Karpas-422 (cell line): ENCODE measurements at regions not wholly inside any gene's neighbourhood (a gene's known extent, or its start where the extent isn't known, plus 50 kb on each side); places are given as distances from the start of the nearest gene placed in this dataset.

ENCODE experiments used
- DNase-seq: peaks from one replicate; pipeline ENCODE4 v3.0.0-alpha.2; 2015
- H2AFZ ChIP-seq: fragments of 200-600 bp; sonication (generic); 2 replicates; pipeline ENCODE4 v1.6.1; 2014; ENCODE audit warnings: antibody characterized with exemption, low read length, mixed read lengths
- H3K27ac ChIP-seq: fragments of 200-600 bp; sonication (generic); 2 replicates; pipeline ENCODE4 v1.5.1; 2014; ENCODE audit warnings: mild to moderate bottlenecking, low read length, moderate library complexity
- H3K27me3 ChIP-seq: fragments of 200-600 bp; sonication (generic); 2 replicates; pipeline ENCODE4 v1.6.1; 2014; ENCODE audit warnings: low read length, mixed read lengths
- H3K36me3 ChIP-seq: fragments of 200-600 bp; sonication (generic); 2 replicates; pipeline ENCODE4 v1.6.1; 2014; ENCODE audit warnings: low read length, mixed read lengths; ENCODE audit not compliant: insufficient read depth
- H3K4me1 ChIP-seq: fragments of 200-600 bp; sonication (generic); 2 replicates; pipeline ENCODE4 v1.6.1; 2014; ENCODE audit warnings: mild to moderate bottlenecking, low read length, mixed read lengths
- H3K4me2 ChIP-seq: fragments of 200-600 bp; sonication (generic); 2 replicates; pipeline ENCODE4 v1.6.1; 2014; ENCODE audit warnings: low read length, low read depth, mild to moderate bottlenecking; ENCODE audit not compliant: poor library complexity, severe bottlenecking
- H3K4me3 ChIP-seq: fragments of 200-600 bp; sonication (generic); 2 replicates; pipeline ENCODE4 v1.5.1; 2014; ENCODE audit warnings: mild to moderate bottlenecking, antibody characterized with exemption, low read length, mixed read lengths
- H3K79me2 ChIP-seq: fragments of 200-600 bp; sonication (generic); 2 replicates; pipeline ENCODE4 v1.6.1; 2014; ENCODE audit warnings: mild to moderate bottlenecking, low read length, mixed read lengths
- H3K9ac ChIP-seq: fragments of 200-600 bp; sonication (generic); 2 replicates; pipeline ENCODE4 v1.6.0; 2014; ENCODE audit warnings: low read length
- H3K9me2 ChIP-seq: fragments of 200-600 bp; sonication (generic), shearing (Covaris generic); replicated peaks from 2 replicates; pipeline ENCODE4 v1.6.0; 2014; ENCODE audit warnings: mild to moderate bottlenecking, low read length, moderate library complexity; ENCODE audit not compliant: insufficient read depth
- H3K9me3 ChIP-seq: fragments of 300-700, 200-600 bp; sonication (generic); 2 replicates; pipeline ENCODE4 v1.6.1; 2014; ENCODE audit warnings: low read length, mixed read lengths
- H4K20me1 ChIP-seq: fragments of 200-600 bp; sonication (generic); 2 replicates; pipeline ENCODE4 v1.6.1; 2014; ENCODE audit warnings: mild to moderate bottlenecking, antibody characterized with exemption, low read length, low read depth; ENCODE audit not compliant: insufficient read depth

DNA sequence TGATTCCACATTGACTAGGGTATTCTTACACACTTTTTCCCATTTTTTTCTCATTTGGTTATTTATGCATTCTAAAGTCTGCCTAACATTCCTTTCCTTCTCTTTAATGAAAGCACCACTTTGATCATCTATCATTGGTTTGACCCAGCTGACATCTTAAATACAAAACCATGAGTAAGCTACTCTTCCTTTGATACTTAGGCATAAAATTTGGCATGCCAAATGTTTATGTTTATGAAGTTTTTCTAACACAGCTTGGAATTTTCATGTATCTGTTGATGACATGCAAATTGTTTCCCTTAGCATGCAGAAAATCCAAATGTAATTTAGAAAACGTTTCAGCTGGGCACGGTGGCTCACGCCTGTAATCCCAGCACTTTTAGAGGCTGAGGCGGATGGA, 534.9 kb downstream of the QKI start:
- Histone ChIP-seq H3K4me2 (no peak overlapping the region), H3K9me3 (peaks cover 2% of the 10 kb centered on the region; the same call in 1 of the 2 replicates), H4K20me1 (no peaks in the 10 kb centered on the region), H3K36me3 (no peaks in the 10 kb centered on the region), H3K4me3 (no peak overlapping the region), H2AFZ (no peak overlapping the region), H3K27me3 (no peaks in the 10 kb centered on the region), H3K4me1 (no peaks in the 10 kb centered on the region), H3K9ac (no peak overlapping the region), H3K27ac (no peak overlapping the region), H3K9me2 (no peaks in the 10 kb centered on the region), H3K79me2 (no peaks in the 10 kb centered on the region)
- no peak for DNase-seq

DNA sequence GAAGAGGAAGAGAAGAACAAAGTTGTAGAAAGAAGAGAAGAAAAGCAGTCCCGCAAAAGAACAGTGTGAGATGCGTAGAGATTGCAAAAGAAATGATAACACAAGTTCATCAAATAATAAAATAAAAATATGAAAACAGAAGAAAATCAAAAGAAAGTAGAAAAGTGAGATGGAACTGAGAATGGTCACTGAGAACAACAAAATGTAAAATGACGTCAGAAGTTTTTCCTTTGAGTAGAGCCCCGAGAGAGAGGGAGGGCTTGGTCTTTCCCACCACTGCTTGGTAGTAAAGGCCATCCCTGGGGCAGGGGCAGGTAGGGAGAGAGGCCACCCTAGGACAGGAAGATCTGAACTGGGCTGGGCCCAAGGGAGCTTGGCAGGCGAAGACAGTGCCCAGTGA, 533.7 kb downstream of the QKI start:
- Histone ChIP-seq H4K20me1 (no peaks in the 10 kb centered on the region), H3K79me2 (no peaks in the 10 kb centered on the region), H3K9ac (no peak overlapping the region), H2AFZ (no peak overlapping the region), H3K4me3 (no peak overlapping the region), H3K4me2 (no peak overlapping the region), H3K27ac (no peak overlapping the region), H3K4me1 (no peaks in the 10 kb centered on the region), H3K36me3 (no peaks in the 10 kb centered on the region), H3K9me2 (no peaks in the 10 kb centered on the region), H3K27me3 (no peaks in the 10 kb centered on the region), H3K9me3 (peaks cover 2% of the 10 kb centered on the region; the same call in 1 of the 2 replicates)
- no peak for DNase-seq

DNA sequence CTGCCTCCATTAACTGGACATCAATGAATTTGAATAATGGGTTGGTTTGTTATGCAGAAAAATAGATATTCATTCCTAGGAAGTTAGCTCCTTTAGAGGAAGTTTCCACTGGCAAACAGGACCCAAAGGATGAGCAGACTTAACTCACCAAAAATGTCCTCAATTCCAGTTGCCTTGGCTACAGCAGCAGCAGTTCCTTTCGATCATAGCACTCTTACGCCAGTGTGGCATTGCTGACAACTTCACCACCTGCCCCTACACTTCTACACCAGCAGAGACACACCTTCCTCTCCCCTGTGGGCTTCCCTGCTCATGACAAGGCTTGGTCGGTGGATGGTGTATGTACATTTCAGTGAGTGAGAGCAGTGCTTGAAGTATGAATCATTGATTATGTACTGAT, 532.8 kb downstream of the QKI start:
- H4K20me1 ChIP-seq, result no peaks in the 10 kb centered on the region
- no peak overlapping the region for H3K4me2 ChIP-seq
- no peaks in the 10 kb centered on the region for H3K27me3 ChIP-seq
- no peaks in the 10 kb centered on the region for H3K36me3 ChIP-seq
- H3K4me1 ChIP-seq, result no peaks in the 10 kb centered on the region
- no peaks in the 10 kb centered on the region for H3K79me2 ChIP-seq
- no peak overlapping the region for H3K9ac ChIP-seq
- no peak overlapping the region for H2AFZ ChIP-seq
- peaks cover 2% of the 10 kb centered on the region; the same call in 1 of the 2 replicates for H3K9me3 ChIP-seq
- no peak overlapping the region for H3K4me3 ChIP-seq
- DNase-seq, result no peak
- no peak overlapping the region for H3K27ac ChIP-seq
- no peaks in the 10 kb centered on the region for H3K9me2 ChIP-seq

DNA sequence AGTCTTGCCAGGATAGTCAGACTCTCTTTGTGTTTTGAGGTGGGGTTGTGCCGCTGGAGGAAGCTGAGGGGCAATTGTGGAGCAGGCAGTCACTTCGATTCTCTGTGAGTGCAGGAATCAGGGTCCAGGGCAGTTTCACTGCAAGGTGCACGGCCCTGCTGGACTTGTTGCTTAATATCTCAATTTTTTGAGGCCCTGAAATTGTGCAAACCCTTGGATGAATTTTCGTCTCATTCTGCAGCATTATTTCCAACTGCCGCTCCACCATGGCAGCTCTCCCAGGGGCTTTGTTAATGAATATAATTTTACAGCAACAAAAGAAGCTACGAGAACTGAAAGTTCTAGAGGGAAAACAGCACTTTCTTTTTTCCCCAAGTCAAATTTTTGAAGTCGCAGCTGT, 531.9 kb downstream of the QKI start:
- no peaks in the 10 kb centered on the region for H3K79me2 ChIP-seq
- H3K4me2 ChIP-seq, result no peak overlapping the region
- H3K4me3 ChIP-seq, result no peak overlapping the region
- DNase-seq, result no peak
- no peak overlapping the region for H3K9ac ChIP-seq
- no peaks in the 10 kb centered on the region for H3K27me3 ChIP-seq
- no peaks in the 10 kb centered on the region for H3K9me2 ChIP-seq
- no peak overlapping the region for H2AFZ ChIP-seq
- no peaks in the 10 kb centered on the region for H3K4me1 ChIP-seq
- H3K27ac ChIP-seq, result no peak overlapping the region
- peaks cover 2% of the 10 kb centered on the region; the same call in 1 of the 2 replicates for H3K9me3 ChIP-seq
- no peaks in the 10 kb centered on the region for H3K36me3 ChIP-seq
- H4K20me1 ChIP-seq, result no peaks in the 10 kb centered on the region

DNA sequence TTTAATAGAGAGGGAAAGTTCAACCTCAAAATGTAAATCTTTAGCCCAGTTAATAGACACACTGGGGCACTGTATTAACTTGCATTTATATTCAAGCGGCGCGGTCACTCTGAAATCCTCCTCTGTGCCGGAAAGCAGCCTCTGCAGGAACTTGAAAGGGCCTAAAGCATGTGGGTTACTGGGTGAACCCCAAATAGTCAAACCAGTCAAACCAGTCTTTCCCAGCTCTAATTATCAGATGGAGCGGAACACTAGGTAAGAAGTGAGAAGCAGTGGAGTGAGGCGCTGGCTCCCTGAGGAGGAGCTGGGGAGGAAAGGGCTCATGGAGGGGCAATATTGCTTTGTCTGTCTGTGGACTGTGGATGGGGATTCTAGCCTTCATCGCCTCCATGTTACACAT, 531.3 kb downstream of the QKI start:
- Histone ChIP-seq H3K36me3 (no peaks in the 10 kb centered on the region), H3K9ac (no peak overlapping the region), H3K27ac (no peak overlapping the region), H4K20me1 (no peaks in the 10 kb centered on the region), H3K9me3 (no peaks in the 10 kb centered on the region; the same call in 1 of the 2 replicates), H3K9me2 (no peaks in the 10 kb centered on the region), H3K27me3 (no peaks in the 10 kb centered on the region), H3K4me2 (no peak overlapping the region), H3K4me3 (no peak overlapping the region), H2AFZ (no peak overlapping the region), H3K4me1 (no peaks in the 10 kb centered on the region), H3K79me2 (no peaks in the 10 kb centered on the region)
- DNase-seq, result no peak

DNA sequence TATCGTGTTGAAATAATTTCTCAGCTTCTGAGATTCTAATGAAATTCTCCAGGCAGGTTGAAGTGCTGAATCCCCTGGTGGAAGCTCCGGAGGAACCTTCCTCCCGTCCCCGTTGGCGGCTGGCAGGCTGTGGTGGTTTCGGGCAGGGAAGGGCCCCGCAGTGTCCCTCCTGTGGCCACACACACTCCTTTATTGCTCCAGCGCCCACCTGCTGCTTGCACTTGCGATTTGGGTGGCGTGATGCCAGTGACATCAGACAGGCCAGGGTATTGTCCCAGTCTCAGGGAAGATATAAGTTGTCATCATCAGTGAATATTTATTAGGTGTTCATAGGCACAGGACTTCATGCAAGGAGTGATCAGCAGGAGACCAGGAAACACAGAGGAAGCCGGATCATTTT, 530.4 kb downstream of the QKI start:
- Histone ChIP-seq H4K20me1 (no peaks in the 10 kb centered on the region), H3K27me3 (no peaks in the 10 kb centered on the region), H3K4me2 (no peak overlapping the region), H2AFZ (no peak overlapping the region), H3K9ac (no peak overlapping the region), H3K79me2 (no peaks in the 10 kb centered on the region), H3K4me1 (no peaks in the 10 kb centered on the region), H3K9me3 (peaks cover 4% of the 10 kb centered on the region; the same call in 1 of the 2 replicates), H3K27ac (no peak overlapping the region), H3K4me3 (no peak overlapping the region), H3K9me2 (no peaks in the 10 kb centered on the region), H3K36me3 (no peaks in the 10 kb centered on the region)
- no peak for DNase-seq

DNA sequence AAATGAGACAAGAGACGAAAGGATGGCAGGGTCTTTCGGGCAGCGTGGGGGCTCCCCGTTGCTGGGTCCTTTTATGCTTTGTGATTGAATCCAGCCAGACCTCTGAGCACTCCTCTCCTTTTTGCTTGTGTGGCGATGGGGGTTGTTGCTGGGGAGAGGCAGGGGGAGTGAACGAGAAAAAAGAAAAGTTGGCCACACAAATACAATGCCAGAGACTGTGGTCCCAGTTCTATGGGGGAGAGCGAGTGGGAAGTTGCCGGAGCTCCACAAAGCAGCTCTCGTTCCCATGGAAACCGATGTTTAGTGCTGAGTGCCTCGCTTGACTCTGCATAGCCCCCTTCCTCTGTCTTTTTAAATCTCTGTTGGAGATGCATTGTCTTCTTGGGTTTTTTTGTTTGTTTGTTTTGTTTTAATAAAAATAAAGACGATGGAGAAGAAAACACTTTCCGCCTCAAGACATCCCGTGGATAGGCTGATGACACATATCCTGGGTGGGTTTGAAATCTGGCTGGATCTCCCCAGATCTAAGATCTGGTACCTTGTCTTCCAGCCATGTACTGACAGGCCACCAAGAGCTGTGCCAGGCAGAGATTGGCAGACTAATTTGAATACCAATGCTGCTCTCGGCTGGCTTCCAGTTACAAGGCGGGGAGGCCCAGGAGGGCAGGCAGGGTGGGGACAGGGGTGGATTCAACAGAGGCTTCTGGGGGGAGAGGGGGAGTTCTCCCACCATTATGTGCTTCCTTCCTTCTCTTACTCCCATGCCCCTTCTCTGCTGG, 529.3 kb downstream of the QKI start:
- H3K9me3 ChIP-seq, result peaks cover 4% of the 10 kb centered on the region; the same call in 1 of the 2 replicates
- no peak overlapping the region for H3K4me3 ChIP-seq
- no peak overlapping the region for H2AFZ ChIP-seq

DNA sequence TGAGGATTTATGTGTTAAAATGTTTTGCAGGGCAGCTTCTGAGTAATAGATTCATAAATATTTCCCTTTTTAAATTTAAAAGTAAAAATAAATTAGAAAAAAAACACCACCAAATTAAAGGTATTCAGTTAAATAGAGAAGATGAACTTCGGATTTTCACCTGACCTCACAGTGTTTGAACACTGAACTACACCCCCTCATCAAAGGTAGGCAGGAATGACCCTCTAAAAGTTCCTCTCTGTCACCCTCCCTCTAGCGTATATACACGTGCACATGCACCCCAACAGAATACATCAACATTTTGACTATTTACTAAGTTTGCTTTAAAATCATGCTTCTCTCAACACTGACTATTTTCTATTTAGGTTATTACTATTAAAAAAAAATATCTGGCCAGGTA, 528.3 kb downstream of the QKI start:
- Histone ChIP-seq H3K4me2 (no peak overlapping the region), H3K9me3 (peaks cover 10% of the 10 kb centered on the region; the same call in 1 of the 2 replicates), H3K9ac (no peak overlapping the region), H3K79me2 (no peaks in the 10 kb centered on the region), H2AFZ (no peak overlapping the region), H3K4me3 (no peak overlapping the region), H3K4me1 (no peaks in the 10 kb centered on the region), H4K20me1 (no peaks in the 10 kb centered on the region), H3K27me3 (no peaks in the 10 kb centered on the region), H3K9me2 (no peaks in the 10 kb centered on the region), H3K27ac (no peak overlapping the region), H3K36me3 (no peaks in the 10 kb centered on the region)
- DNase-seq, result no peak

More for the DNA sequence above, 529.3 kb downstream of the QKI start:
- no peak for DNase-seq
- Histone ChIP-seq H3K27ac (no peak overlapping the region), H3K36me3 (no peaks in the 10 kb centered on the region), H3K27me3 (no peaks in the 10 kb centered on the region), H3K4me2 (no peak overlapping the region), H3K9ac (no peak overlapping the region), H3K9me2 (no peaks in the 10 kb centered on the region), H3K79me2 (no peaks in the 10 kb centered on the region), H3K4me1 (no peaks in the 10 kb centered on the region), H4K20me1 (no peaks in the 10 kb centered on the region)
